Hepatocyte (in vitro differentiated cells): ENCODE measurements at regions not wholly inside any gene's neighbourhood (a gene's known extent, or its start where the extent isn't known, plus 50 kb on each side); places are given as distances from the start of the nearest gene placed in this dataset.

Experiments
- DNase-seq: peaks from one replicate; pipeline ENCODE4 v3.0.0-alpha.2; 2016; ENCODE audit warnings: low spot score
- H2AFZ ChIP-seq: fragments of 200-600 bp; sonication (generic); 2 replicates; pipeline ENCODE4 v1.6.0; 2016; ENCODE audit warnings: antibody characterized with exemption, mild to moderate bottlenecking
- H3K27ac ChIP-seq: fragments of 200-600 bp; sonication (generic); 2 replicates; pipeline ENCODE4 v1.5.1; 2016; ENCODE audit warnings: mild to moderate bottlenecking
- H3K27me3 ChIP-seq: fragments of 200-600 bp; sonication (generic); 2 replicates; pipeline ENCODE4 v1.6.1; 2016
- H3K36me3 ChIP-seq: fragments of 200-600 bp; sonication (generic); replicated peaks from 2 replicates; pipeline ENCODE4 v1.5.1; 2016; ENCODE audit warnings: low read depth; ENCODE audit not compliant: insufficient read depth
- H3K4me1 ChIP-seq: fragments of 200-600 bp; sonication (generic); 2 replicates; pipeline ENCODE4 v1.5.1; 2016; ENCODE audit warnings: mild to moderate bottlenecking, moderate library complexity; ENCODE audit not compliant: insufficient read depth
- H3K4me2 ChIP-seq: fragments of 200-600 bp; sonication (generic); 2 replicates; pipeline ENCODE4 v1.6.0; 2016
- H3K4me3 ChIP-seq: fragments of 200-600 bp; sonication (generic); 2 replicates; pipeline ENCODE4 v1.5.1; 2016; ENCODE audit warnings: mild to moderate bottlenecking
- H3K79me2 ChIP-seq: fragments of 200-600 bp; sonication (generic); 2 replicates; pipeline ENCODE4 v1.6.0; 2017; ENCODE audit warnings: mild to moderate bottlenecking
- H3K9me2 ChIP-seq: fragments of 200-600 bp; sonication (generic); replicated peaks from 2 replicates; pipeline ENCODE4 v1.6.0; 2017; ENCODE audit warnings: mild to moderate bottlenecking; ENCODE audit not compliant: insufficient read depth
- H3K9me3 ChIP-seq: fragments of 200-600 bp; sonication (generic); 2 replicates; pipeline ENCODE4 v1.5.1; 2016; ENCODE audit warnings: low read depth, mild to moderate bottlenecking
- H4K20me1 ChIP-seq: fragments of 200-600 bp; sonication (generic); 2 replicates; pipeline ENCODE4 v1.6.0; 2016; ENCODE audit warnings: mild to moderate bottlenecking; ENCODE audit not compliant: insufficient read depth, poor library complexity, severe bottlenecking
- CTCF ChIP-seq: fragments of 200-600 bp; sonication (generic); IDR thresholded peaks from 2 replicates; pipeline ENCODE4 v1.5.1; 2016; ENCODE audit warnings: antibody characterized with exemption, mild to moderate bottlenecking; ENCODE audit not compliant: poor library complexity
- EZH2 ChIP-seq: fragments of 200-600 bp; sonication (generic); IDR thresholded peaks from 2 replicates; pipeline ENCODE4 v1.6.1; 2016; ENCODE audit warnings: antibody characterized with exemption, mild to moderate bottlenecking, borderline replicate concordance
- EZH2phosphoT487 ChIP-seq: fragments of 200-600 bp; sonication (generic); IDR thresholded peaks from one replicate; pipeline ENCODE4 v1.6.1; 2018; ENCODE audit warnings: antibody characterized with exemption, mild to moderate bottlenecking, low read depth, moderate library complexity; ENCODE audit not compliant: unreplicated experiment, severe bottlenecking
- WGBS: methylation state at CpG from one replicate; pipeline ENCODE4 v1.1.6; 2016; ENCODE audit warnings: low lambda C conversion rate; ENCODE audit errors: missing lambda C conversion rate; 5-methylcytosine and 5-hydroxymethylcytosine counted together

DNA sequence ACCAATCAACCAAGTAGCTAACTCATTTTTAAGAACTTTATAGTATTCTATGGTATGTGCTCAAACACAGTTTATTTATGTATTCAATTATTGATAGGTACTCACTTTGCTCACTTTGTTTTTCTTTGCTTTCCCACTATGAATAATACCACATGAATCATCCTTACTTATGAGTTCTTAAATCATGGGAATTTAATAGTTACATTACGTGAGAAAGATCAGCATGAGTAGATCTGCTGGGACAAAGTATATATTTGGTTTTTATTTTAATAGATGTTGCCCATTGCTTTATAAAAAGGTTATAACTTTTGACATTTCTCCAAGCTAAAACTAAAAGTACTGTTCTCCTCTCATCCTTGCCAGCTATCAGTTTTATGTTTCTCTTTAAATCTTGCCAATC, 390.7 kb downstream of the LRATD1 start:
- H3K79me2 ChIP-seq, result no peaks in the 10 kb centered on the region
- no peak overlapping the region for H3K4me3 ChIP-seq
- no peak for DNase-seq
- H4K20me1 ChIP-seq, result no peaks in the 10 kb centered on the region
- H3K36me3 ChIP-seq, result no peaks in the 10 kb centered on the region
- no peaks in the 10 kb centered on the region for H3K4me1 ChIP-seq
- H3K27me3 ChIP-seq, result no peaks in the 10 kb centered on the region
- H3K27ac ChIP-seq, result no peak overlapping the region
- no peaks in the 10 kb centered on the region for H3K9me2 ChIP-seq
- TF ChIP-seq EZH2phosphoT487 (no peak), EZH2 (no peak), CTCF (no peak)
- WGBS, result 68% methylated on average over 1 of the region's 1 CpG
- no peak overlapping the region for H3K4me2 ChIP-seq
- no peak overlapping the region for H2AFZ ChIP-seq
- no peaks in the 10 kb centered on the region for H3K9me3 ChIP-seq

DNA sequence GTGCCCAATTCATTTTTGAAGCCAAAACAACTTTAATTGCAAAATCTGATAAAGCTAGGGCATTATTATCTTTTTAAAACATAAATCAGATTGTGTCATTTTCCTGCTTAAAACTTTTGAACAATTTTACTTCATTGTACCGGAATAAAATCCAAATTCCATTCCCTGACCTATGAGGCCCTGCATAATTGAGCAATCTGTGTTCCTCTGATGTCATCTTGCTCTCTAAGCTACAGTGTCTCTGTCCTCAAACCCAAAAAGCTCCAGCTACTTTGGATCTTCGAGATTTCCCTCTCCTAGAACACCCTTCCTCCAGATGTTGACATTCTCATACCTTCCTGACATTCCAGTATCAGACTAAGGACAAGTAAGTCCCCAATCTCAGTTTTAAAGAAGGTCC, 395.9 kb downstream of the LRATD1 start:
- H3K9me2 ChIP-seq, result no peaks in the 10 kb centered on the region
- H3K4me1 ChIP-seq, result no peaks in the 10 kb centered on the region
- no peak for TF ChIP-seq EZH2
- no peak for TF ChIP-seq CTCF
- TF ChIP-seq EZH2phosphoT487, result no peak
- H3K27me3 ChIP-seq, result no peaks in the 10 kb centered on the region
- H3K4me2 ChIP-seq, result no peak overlapping the region
- no peaks in the 10 kb centered on the region for H3K79me2 ChIP-seq
- H3K4me3 ChIP-seq, result no peak overlapping the region
- H3K27ac ChIP-seq, result no peak overlapping the region
- H3K9me3 ChIP-seq, result no peaks in the 10 kb centered on the region
- no peak for DNase-seq
- H3K36me3 ChIP-seq, result no peaks in the 10 kb centered on the region
- WGBS, result 72% methylated on average over 2 of the region's 2 CpGs
- H4K20me1 ChIP-seq, result no peaks in the 10 kb centered on the region
- no peak overlapping the region for H2AFZ ChIP-seq

- 78% methylated on average over 4 of the region's 4 CpGs for WGBS
- no peaks in the 10 kb centered on the region for H3K4me1 ChIP-seq
- no peaks in the 10 kb centered on the region for H3K9me2 ChIP-seq
- no peak overlapping the region for H3K27ac ChIP-seq
- no peaks in the 10 kb centered on the region for H4K20me1 ChIP-seq
- no peak for DNase-seq
- no peak for TF ChIP-seq CTCF
- TF ChIP-seq EZH2, result no peak
- TF ChIP-seq EZH2phosphoT487, result no peak
- H3K4me3 ChIP-seq, result no peak overlapping the region
- no peaks in the 10 kb centered on the region for H3K27me3 ChIP-seq
- H3K36me3 ChIP-seq, result no peaks in the 10 kb centered on the region
- no peak overlapping the region for H3K4me2 ChIP-seq
- H3K79me2 ChIP-seq, result no peaks in the 10 kb centered on the region
- H3K9me3 ChIP-seq, result no peaks in the 10 kb centered on the region
- no peak overlapping the region for H2AFZ ChIP-seq
These were observed 399.3 kb downstream of the LRATD1 start for GRCh38 chr2:15031745-15032240.

- Histone ChIP-seq H3K79me2 (no peaks in the 10 kb centered on the region), H4K20me1 (no peaks in the 10 kb centered on the region), H2AFZ (no peak overlapping the region), H3K36me3 (no peaks in the 10 kb centered on the region), H3K9me3 (no peaks in the 10 kb centered on the region), H3K4me2 (no peak overlapping the region), H3K4me3 (no peak overlapping the region), H3K27me3 (no peaks in the 10 kb centered on the region), H3K27ac (no peak overlapping the region), H3K4me1 (no peaks in the 10 kb centered on the region), H3K9me2 (no peaks in the 10 kb centered on the region)
- TF ChIP-seq EZH2, result no peak
- TF ChIP-seq CTCF, result no peak
- TF ChIP-seq EZH2phosphoT487, result no peak
- DNase-seq, result no peak
- 66% methylated on average over 2 of the region's 2 CpGs for WGBS
These were observed 401.7 kb downstream of the LRATD1 start for GRCh38 chr2:15034246-15034645.
